ENCODE measurements at regions not wholly inside any gene's neighbourhood (a gene's known extent, or its start where the extent isn't known, plus 50 kb on each side); places are given as distances from the start of the nearest gene placed in this dataset.

GRCh38 chr12:59014885-59015284 lies 94.6 kb upstream of the LRIG3 start:
- Histone ChIP-seq H3K9ac (ENCODE audit: insufficient read depth, low read length) (no peak overlapping the region), H3K4me2 (ENCODE audit: extremely low read depth, insufficient read depth, low read length) (no peak overlapping the region), H3K36me3 (ENCODE audit: control insufficient read depth, insufficient read depth, low read length) (no peaks in the 10 kb centered on the region), H3K79me2 (ENCODE audit: control insufficient read depth, insufficient read depth, low read length) (no peaks in the 10 kb centered on the region), H3K4me3 (replicated peaks in 1 of 4; ENCODE audit: control extremely low read depth in 1 of 4, insufficient read depth in 1 of 4, low read depth in 3 of 4, low read length in 4 of 4) (no peak overlapping the region), H3K27ac (ENCODE audit: insufficient read depth, low read length) (no peak overlapping the region), H3K27me3 (ENCODE audit: control insufficient read depth, insufficient read depth, low read length) (no peaks in the 10 kb centered on the region), H4K20me1 (ENCODE audit: control insufficient read depth, extremely low read depth, insufficient read depth, low read length) (no peaks in the 10 kb centered on the region), H3K9me3 (ENCODE audit: control insufficient read depth, insufficient read depth, low read depth, low read length) (no peaks in the 10 kb centered on the region), H2AFZ (ENCODE audit: low read length) (no peak overlapping the region), H3K4me1 (ENCODE audit: control insufficient read depth, extremely low read depth, insufficient read depth, low read length) (no peaks in the 10 kb centered on the region)
- no peak for TF ChIP-seq CTCF (conservative IDR thresholded peaks at IDR 0.05 in 1 of 2, IDR thresholded peaks at IDR 0.05 in 1 of 2; ENCODE audit: low read depth in 1 of 2, low read length in 2 of 2)
- no peak for TF ChIP-seq EZH2 (IDR thresholded peaks at IDR 0.05; ENCODE audit: low read length, missing control alignments)
- DNase-seq (ENCODE audit: low read depth in 2 of 2), result no peak

GRCh38 chr12:59010941-59011340 lies 90.6 kb upstream of the LRIG3 start:
- DNase-seq (ENCODE audit: low read depth in 2 of 2), result no peak
- Histone ChIP-seq H3K4me2 (ENCODE audit: extremely low read depth, insufficient read depth, low read length) (no peak overlapping the region), H3K4me3 (replicated peaks in 1 of 4; ENCODE audit: control extremely low read depth in 1 of 4, insufficient read depth in 1 of 4, low read depth in 3 of 4, low read length in 4 of 4) (no peak overlapping the region), H3K4me1 (ENCODE audit: control insufficient read depth, extremely low read depth, insufficient read depth, low read length) (no peaks in the 10 kb centered on the region), H2AFZ (ENCODE audit: low read length) (no peak overlapping the region), H3K9ac (ENCODE audit: insufficient read depth, low read length) (no peak overlapping the region), H3K36me3 (ENCODE audit: control insufficient read depth, insufficient read depth, low read length) (no peaks in the 10 kb centered on the region), H3K9me3 (ENCODE audit: control insufficient read depth, insufficient read depth, low read depth, low read length) (no peaks in the 10 kb centered on the region), H3K27me3 (ENCODE audit: control insufficient read depth, insufficient read depth, low read length) (no peaks in the 10 kb centered on the region), H3K79me2 (ENCODE audit: control insufficient read depth, insufficient read depth, low read length) (no peaks in the 10 kb centered on the region), H4K20me1 (ENCODE audit: control insufficient read depth, extremely low read depth, insufficient read depth, low read length) (no peaks in the 10 kb centered on the region), H3K27ac (ENCODE audit: insufficient read depth, low read length) (no peak overlapping the region)
- TF ChIP-seq CTCF (conservative IDR thresholded peaks at IDR 0.05 in 1 of 2, IDR thresholded peaks at IDR 0.05 in 1 of 2; ENCODE audit: low read depth in 1 of 2, low read length in 2 of 2) (no peak), EZH2 (IDR thresholded peaks at IDR 0.05; ENCODE audit: low read length, missing control alignments) (no peak)

GRCh38 chr12:59010118-59010517 lies 89.8 kb upstream of the LRIG3 start:
- Histone ChIP-seq H4K20me1 (ENCODE audit: control insufficient read depth, extremely low read depth, insufficient read depth, low read length) (no peaks in the 10 kb centered on the region), H3K4me3 (replicated peaks in 1 of 4; ENCODE audit: control extremely low read depth in 1 of 4, insufficient read depth in 1 of 4, low read depth in 3 of 4, low read length in 4 of 4) (no peak overlapping the region), H3K4me1 (ENCODE audit: control insufficient read depth, extremely low read depth, insufficient read depth, low read length) (no peaks in the 10 kb centered on the region), H3K9me3 (ENCODE audit: control insufficient read depth, insufficient read depth, low read depth, low read length) (no peaks in the 10 kb centered on the region), H2AFZ (ENCODE audit: low read length) (no peak overlapping the region), H3K36me3 (ENCODE audit: control insufficient read depth, insufficient read depth, low read length) (no peaks in the 10 kb centered on the region), H3K9ac (ENCODE audit: insufficient read depth, low read length) (no peak overlapping the region), H3K79me2 (ENCODE audit: control insufficient read depth, insufficient read depth, low read length) (no peaks in the 10 kb centered on the region), H3K27ac (ENCODE audit: insufficient read depth, low read length) (no peak overlapping the region), H3K27me3 (ENCODE audit: control insufficient read depth, insufficient read depth, low read length) (no peaks in the 10 kb centered on the region), H3K4me2 (ENCODE audit: extremely low read depth, insufficient read depth, low read length) (no peak overlapping the region)
- DNase-seq (ENCODE audit: low read depth in 2 of 2), result no peak
- TF ChIP-seq CTCF (conservative IDR thresholded peaks at IDR 0.05 in 1 of 2, IDR thresholded peaks at IDR 0.05 in 1 of 2; ENCODE audit: low read depth in 1 of 2, low read length in 2 of 2) (no peak), EZH2 (IDR thresholded peaks at IDR 0.05; ENCODE audit: low read length, missing control alignments) (no peak)
